Ovary (tissue), 3 donors: ENCODE measurements at regions not wholly inside any gene's neighbourhood (a gene's known extent, or its start where the extent isn't known, plus 50 kb on each side); places are given as distances from the start of the nearest gene placed in this dataset.

Source experiments
- CTCF ChIP-seq, 3 donors: fragments of 450-650 bp in 2 of 3; fragments of 200-600 bp in 1 of 3; IDR thresholded peaks; one replicate each; pipeline versions ENCODE4 v1.5.1 to v1.8.0; 2016 to 2022; ENCODE audit warnings: antibody characterized with exemption in 3 of 3, mild to moderate bottlenecking in 1 of 3
- POLR2A ChIP-seq: fragments of 450-650 bp; IDR thresholded peaks from one replicate; pipeline ENCODE4 v1.6.1; 2017; ENCODE audit warnings: antibody characterized with exemption, mild to moderate bottlenecking, moderate library complexity
- donor health status: DM: no; HTN: no; CAD: no.

GRCh38 chr1:215023155-215023832, 59.2 kb upstream of the KCNK2 start:
- TF ChIP-seq POLR2A (no peak), CTCF (IDR thresholded peaks at IDR 0.05) (no peak)
